Transverse colon (tissue), 3 donors: ENCODE measurements at regions not wholly inside any gene's neighbourhood (a gene's known extent, or its start where the extent isn't known, plus 50 kb on each side); places are given as distances from the start of the nearest gene placed in this dataset.

ENCODE experiments used
- POLR2A ChIP-seq: fragments of 450-650 bp; IDR thresholded peaks from one replicate; pipeline ENCODE4 v1.6.1; 2016; ENCODE audit warnings: antibody characterized with exemption, mild to moderate bottlenecking, moderate library complexity
- TF ChIP-seq, protein P1 (sequence below), 5 experiments: fragments of 200-600 bp in 3 of 5; fragments of 450-650 bp in 2 of 5; sonication (generic) in 3 of 5; IDR thresholded peaks; 1 replicate in 2 of 5; 2 replicates in 3 of 5; pipeline ENCODE4 v1.5.1; 2016 to 2017; ENCODE audit warnings: antibody characterized with exemption in 5 of 5, inconsistent platforms in 3 of 5, mild to moderate bottlenecking in 2 of 5, moderate library complexity in 1 of 5

DNA sequence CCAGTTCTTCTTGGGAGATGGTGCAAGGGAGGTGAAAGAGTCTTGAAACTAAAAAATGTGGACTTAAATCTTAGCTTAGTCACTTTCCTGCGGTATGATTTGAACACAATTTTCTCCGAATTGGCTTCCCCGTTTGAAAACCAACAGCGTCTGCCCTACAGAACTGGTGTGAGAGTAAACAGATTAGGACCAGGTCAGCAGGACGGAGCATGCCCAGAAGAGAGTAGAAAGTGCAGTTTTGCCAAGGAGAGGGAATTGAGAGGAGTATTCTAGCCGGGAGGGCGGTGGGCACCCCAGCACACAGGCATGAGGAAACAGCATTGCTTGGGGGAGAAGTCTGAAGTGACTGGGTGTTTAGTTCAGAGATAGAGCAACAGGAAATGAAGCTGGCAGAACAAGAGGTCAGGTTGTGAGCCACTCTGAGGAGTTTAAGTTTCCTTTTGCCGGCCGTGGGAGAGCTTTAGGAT lies 927.1 kb downstream of the VRK1 start:
- TF ChIP-seq, protein P1, sequence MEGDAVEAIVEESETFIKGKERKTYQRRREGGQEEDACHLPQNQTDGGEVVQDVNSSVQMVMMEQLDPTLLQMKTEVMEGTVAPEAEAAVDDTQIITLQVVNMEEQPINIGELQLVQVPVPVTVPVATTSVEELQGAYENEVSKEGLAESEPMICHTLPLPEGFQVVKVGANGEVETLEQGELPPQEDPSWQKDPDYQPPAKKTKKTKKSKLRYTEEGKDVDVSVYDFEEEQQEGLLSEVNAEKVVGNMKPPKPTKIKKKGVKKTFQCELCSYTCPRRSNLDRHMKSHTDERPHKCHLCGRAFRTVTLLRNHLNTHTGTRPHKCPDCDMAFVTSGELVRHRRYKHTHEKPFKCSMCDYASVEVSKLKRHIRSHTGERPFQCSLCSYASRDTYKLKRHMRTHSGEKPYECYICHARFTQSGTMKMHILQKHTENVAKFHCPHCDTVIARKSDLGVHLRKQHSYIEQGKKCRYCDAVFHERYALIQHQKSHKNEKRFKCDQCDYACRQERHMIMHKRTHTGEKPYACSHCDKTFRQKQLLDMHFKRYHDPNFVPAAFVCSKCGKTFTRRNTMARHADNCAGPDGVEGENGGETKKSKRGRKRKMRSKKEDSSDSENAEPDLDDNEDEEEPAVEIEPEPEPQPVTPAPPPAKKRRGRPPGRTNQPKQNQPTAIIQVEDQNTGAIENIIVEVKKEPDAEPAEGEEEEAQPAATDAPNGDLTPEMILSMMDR (IDR thresholded peaks at IDR 0.05) = no peak
- TF ChIP-seq POLR2A = no peak
